ENCODE measurements at regions not wholly inside any gene's neighbourhood (a gene's known extent, or its start where the extent isn't known, plus 50 kb on each side); places are given as distances from the start of the nearest gene placed in this dataset.
"Not testable (repeated sequence)": the region's sequence is repeated elsewhere in the genome, so short reads cannot be mapped to it uniquely, and the experiment has no call there.

GRCh38 chr18:25533218-25533617, 181.3 kb upstream of the ZNF521 start:
- Mint-ChIP-seq H3K36me3 (ENCODE audit: low read depth) (no peaks in the 10 kb centered on the region), H3K27me3 (ENCODE audit: low read depth) (peaks cover 5% of the 10 kb centered on the region), H3K9me3 (no peaks in the 10 kb centered on the region), H3K27ac (no peak overlapping the region), H3K4me1 (peaks cover 4% of the 10 kb centered on the region), H3K4me3 (no peak overlapping the region)
- TF ChIP-seq CTCF (IDR thresholded peaks at IDR 0.05; ENCODE audit: unreplicated experiment in 3 of 3) = no peak

GRCh38 chr18:25531207-25531606, 179.2 kb upstream of the ZNF521 start:
- H3K9me3 Mint-ChIP-seq = no peaks in the 10 kb centered on the region
- peaks cover 4% of the 10 kb centered on the region for H3K4me1 Mint-ChIP-seq
- no peak overlapping the region for H3K4me3 Mint-ChIP-seq
- H3K36me3 Mint-ChIP-seq (ENCODE audit: low read depth) = no peaks in the 10 kb centered on the region
- no peak for TF ChIP-seq CTCF (IDR thresholded peaks at IDR 0.05; ENCODE audit: unreplicated experiment in 3 of 3)
- peaks cover 5% of the 10 kb centered on the region for H3K27me3 Mint-ChIP-seq (ENCODE audit: low read depth)
- no peak overlapping the region for H3K27ac Mint-ChIP-seq

- H3K27ac Mint-ChIP-seq; H3K4me3 Mint-ChIP-seq; H3K4me1 Mint-ChIP-seq; H3K27me3 Mint-ChIP-seq (ENCODE audit: low read depth); H3K36me3 Mint-ChIP-seq (ENCODE audit: low read depth); H3K9me3 Mint-ChIP-seq: not testable (repeated sequence)
Observed at GRCh38 chr18:25525789-25526188, 173.8 kb upstream of the ZNF521 start.

GRCh38 chr18:25518716-25519053, 166.7 kb upstream of the ZNF521 start:
- Mint-ChIP-seq H3K27ac (no peak overlapping the region), H3K27me3 (ENCODE audit: low read depth) (no peaks in the 10 kb centered on the region), H3K9me3 (no peaks in the 10 kb centered on the region), H3K4me1 (peaks cover 21% of the 10 kb centered on the region), H3K36me3 (ENCODE audit: low read depth) (no peaks in the 10 kb centered on the region), H3K4me3 (no peak overlapping the region)
- no peak for TF ChIP-seq CTCF (IDR thresholded peaks at IDR 0.05; ENCODE audit: unreplicated experiment in 3 of 3)

GRCh38 chr18:25517881-25518715, 166.1 kb upstream of the ZNF521 start:
- no peaks in the 10 kb centered on the region for H3K36me3 Mint-ChIP-seq (ENCODE audit: low read depth)
- H3K27me3 Mint-ChIP-seq (ENCODE audit: low read depth) = no peaks in the 10 kb centered on the region
- H3K4me3 Mint-ChIP-seq = no peak overlapping the region
- H3K4me1 Mint-ChIP-seq = peaks cover 21% of the 10 kb centered on the region
- peak overlapping the region in 2 of 3 experiments; percentile 62 to 85 for H3K27ac Mint-ChIP-seq
- no peaks in the 10 kb centered on the region for H3K9me3 Mint-ChIP-seq
- TF ChIP-seq CTCF (IDR thresholded peaks at IDR 0.05; ENCODE audit: unreplicated experiment in 3 of 3) = no peak

- Mint-ChIP-seq H3K27me3 (ENCODE audit: low read depth) (no peaks in the 10 kb centered on the region), H3K4me1 (peaks cover 21% of the 10 kb centered on the region), H3K36me3 (ENCODE audit: low read depth) (no peaks in the 10 kb centered on the region), H3K4me3 (no peak overlapping the region), H3K9me3 (no peaks in the 10 kb centered on the region), H3K27ac (peak overlapping the region in 1 of 3 experiments; percentile 85)
- TF ChIP-seq CTCF (IDR thresholded peaks at IDR 0.05; ENCODE audit: unreplicated experiment in 3 of 3) = no peak
Observed at GRCh38 chr18:25516747-25517498, 165.0 kb upstream of the ZNF521 start.
